ENCODE measurements at regions not wholly inside any gene's neighbourhood (a gene's known extent, or its start where the extent isn't known, plus 50 kb on each side); places are given as distances from the start of the nearest gene placed in this dataset.

- CTCF ChIA-PET: interaction anchor here (0.6 kb wide), 1 partner anchor 435 kb away, joined by 3 read pairs; no protein-coding TSS in a partner anchor
- Histone ChIP-seq H3K9me3 (no peaks in the 10 kb centered on the region), H4K20me1 (ENCODE audit: insufficient read depth) (no peaks in the 10 kb centered on the region), H3K4me1 (ENCODE audit: control insufficient read depth in 1 of 2, insufficient read depth in 2 of 2, low read depth in 1 of 2, low read length in 1 of 2) (peaks cover 18 to 36% of the 10 kb centered on the region in 2 experiments), H3K9me2 (no peaks in the 10 kb centered on the region), H3K4me2 (peak overlapping the region; percentile 46; the same call in 1 of the 2 replicates), H3K4me3 (ENCODE audit: low read depth in 2 of 2, low read length in 1 of 2) (no peak overlapping the region), H3K27me3 (ENCODE audit: insufficient read depth) (no peaks in the 10 kb centered on the region), H3K9ac (peak overlapping the region; percentile 74), H3K27ac (ENCODE audit: low read depth in 2 of 2, low read length in 1 of 2) (peak overlapping the region; percentile 94 to 100), H2AFZ (ENCODE audit: low read depth) (no peak overlapping the region), H3K36me3 (replicated peaks in 1 of 2; ENCODE audit: control insufficient read depth in 1 of 2, insufficient read depth in 2 of 2, low read length in 1 of 2) (no peaks in the 10 kb centered on the region), H3F3A (replicated peaks; ENCODE audit: insufficient read depth) (peaks cover 41% of the 10 kb centered on the region), H3K79me2 (ENCODE audit: insufficient read depth) (peaks cover 15% of the 10 kb centered on the region)
- WGBS (ENCODE audit: low lambda C conversion rate): 6% methylated on average over 2 of the region's 2 CpGs
- no peak for TF ChIP-seq YY1 (IDR thresholded peaks at IDR 0.05; ENCODE audit: low read depth)
- no peak for TF ChIP-seq CTCF (IDR thresholded peaks at IDR 0.05)
- peak; percentile 30; the same call in 1 of the 2 replicates for TF ChIP-seq GATA2 (CRISPR knock-in tag; IDR thresholded peaks at IDR 0.05)
- POLR2A ChIA-PET: no interaction called here
- DNase-seq: no peak
Observed at GRCh38 chr14:51546603-51547258, 105.0 kb upstream of the FRMD6 start.

GRCh38 chr14:51547260-51547659 lies 104.5 kb upstream of the FRMD6 start:
- no peak overlapping the region for H2AFZ ChIP-seq (ENCODE audit: low read depth)
- H3K79me2 ChIP-seq (ENCODE audit: insufficient read depth): peaks cover 15% of the 10 kb centered on the region
- POLR2A ChIA-PET: no interaction called here
- no peaks in the 10 kb centered on the region for H3K9me2 ChIP-seq
- CTCF ChIA-PET: no interaction called here
- peaks cover 41% of the 10 kb centered on the region for H3F3A ChIP-seq (replicated peaks; ENCODE audit: insufficient read depth)
- DNase-seq: peak; percentile 30
- no peak overlapping the region for H3K4me3 ChIP-seq (ENCODE audit: low read depth in 2 of 2, low read length in 1 of 2)
- no peaks in the 10 kb centered on the region for H3K9me3 ChIP-seq
- peaks cover 20 to 36% of the 10 kb centered on the region in 2 experiments for H3K4me1 ChIP-seq (ENCODE audit: control insufficient read depth in 1 of 2, insufficient read depth in 2 of 2, low read depth in 1 of 2, low read length in 1 of 2)
- no peaks in the 10 kb centered on the region for H4K20me1 ChIP-seq (ENCODE audit: insufficient read depth)
- no peaks in the 10 kb centered on the region for H3K36me3 ChIP-seq (replicated peaks in 1 of 2; ENCODE audit: control insufficient read depth in 1 of 2, insufficient read depth in 2 of 2, low read length in 1 of 2)
- peak overlapping the region; percentile 74 for H3K9ac ChIP-seq
- peak overlapping the region; percentile 94 to 100 for H3K27ac ChIP-seq (ENCODE audit: low read depth in 2 of 2, low read length in 1 of 2)
- no peaks in the 10 kb centered on the region for H3K27me3 ChIP-seq (ENCODE audit: insufficient read depth)
- 0% methylated on average over 3 of the region's 3 CpGs for WGBS (ENCODE audit: low lambda C conversion rate)
- peak overlapping the region; percentile 46; the same call in 1 of the 2 replicates for H3K4me2 ChIP-seq
- peak; percentile 97 for TF ChIP-seq POLR2AphosphoS5 (IDR thresholded peaks at IDR 0.05; ENCODE audit: low read depth, low read length)
- TF ChIP-seq ZBTB33 (IDR thresholded peaks at IDR 0.05; ENCODE audit: borderline replicate concordance, low read depth): peak; percentile 86; the same call in 1 of the 2 replicates
- TF ChIP-seq IRF3 (IDR thresholded peaks at IDR 0.05; ENCODE audit: low read depth, low read length): no peak
- TF ChIP-seq CHD2 (IDR thresholded peaks at IDR 0.05; ENCODE audit: low read length, partially characterized antibody): no peak
- peak; percentile 99 for TF ChIP-seq JUND (IDR thresholded peaks at IDR 0.05)
- TF ChIP-seq RXRA (IDR thresholded peaks at IDR 0.05; ENCODE audit: borderline replicate concordance, low read depth): peak; percentile 99
- 0 out of 2 replicates have a peak, but pooled peaks have one; percentile 39 for TF ChIP-seq YY1 (IDR thresholded peaks at IDR 0.05; ENCODE audit: low read depth)
- TF ChIP-seq RFX5 (IDR thresholded peaks at IDR 0.05; ENCODE audit: low read length): no peak
- peak; percentile 98 for TF ChIP-seq TCF12 (IDR thresholded peaks at IDR 0.05)
- TF ChIP-seq MXI1 (IDR thresholded peaks at IDR 0.05; ENCODE audit: low read depth, low read length): no peak
- peak; percentile 26; the same call in 1 of the 2 replicates for TF ChIP-seq ELF1 (IDR thresholded peaks at IDR 0.05)
- no peak for TF ChIP-seq NRF1 (IDR thresholded peaks at IDR 0.05; ENCODE audit: low read depth, low read length)
- TF ChIP-seq MEF2A (IDR thresholded peaks at IDR 0.05; ENCODE audit: borderline replicate concordance, low read depth): peak; percentile 95
- TF ChIP-seq FOSL2 (IDR thresholded peaks at IDR 0.05; ENCODE audit: borderline replicate concordance, low read depth): peak; percentile 99
- TF ChIP-seq USF1 (IDR thresholded peaks at IDR 0.05; ENCODE audit: borderline replicate concordance, low read depth): no peak
- no peak for TF ChIP-seq CTCF (IDR thresholded peaks at IDR 0.05)

All from SK-N-SH (cell line).